Upper lobe of left lung (tissue), 6 donors: ENCODE measurements at regions not wholly inside any gene's neighbourhood (a gene's known extent, or its start where the extent isn't known, plus 50 kb on each side); places are given as distances from the start of the nearest gene placed in this dataset.

Experiments
- ATAC-seq, 2 donors: fragments of 200-7000 bp; cut with Tn5 transposase; one replicate each; pipeline ENCODE4 v1.9.1; 2022; ENCODE audit warnings: mild to moderate bottlenecking in 2 of 2, moderate library complexity in 2 of 2; ENCODE audit not compliant: low FRiP score in 2 of 2
- DNase-seq, 2 donors: peaks; one replicate each; pipeline ENCODE4 v3.0.0-alpha.2; 2019 to 2020
- H3K27ac ChIP-seq, 4 donors: fragments of 200-600 bp; sonication (generic); one replicate each; pipeline ENCODE4 v1.5.1; 2016 to 2019
- H3K27me3 ChIP-seq, 4 donors: fragments of 200-600 bp; sonication (generic); one replicate each; pipeline ENCODE4 v1.5.1; 2017 to 2019
- H3K36me3 ChIP-seq, 4 donors: fragments of 200-600 bp; sonication (generic); one replicate each; pipeline ENCODE4 v1.5.1; 2016 to 2019
- H3K4me1 ChIP-seq, 4 donors: fragments of 200-600 bp; sonication (generic); one replicate each; pipeline ENCODE4 v1.5.1; 2018 to 2019
- H3K4me3 ChIP-seq, 4 donors: fragments of 200-600 bp; sonication (generic); one replicate each; pipeline ENCODE4 v1.5.1; 2017 to 2019; ENCODE audit warnings: mild to moderate bottlenecking in 2 of 4, moderate library complexity in 1 of 4
- H3K9me3 ChIP-seq, 4 donors: fragments of 200-600 bp; sonication (generic); one replicate each; pipeline ENCODE4 v1.5.1; 2018 to 2019
- EP300 ChIP-seq, 4 donors: sonication (generic); formaldehyde crosslinking; IDR thresholded peaks; one replicate each; pipeline ENCODE4 v1.5.1; 2017; ENCODE audit warnings: antibody characterized with exemption in 4 of 4, control low read depth in 2 of 4
- POLR2A ChIP-seq, 4 donors: fragments of 450-650 bp; IDR thresholded peaks; one replicate each; pipeline ENCODE4 v1.5.1; 2016 to 2017; ENCODE audit warnings: antibody characterized with exemption in 4 of 4, mild to moderate bottlenecking in 2 of 4
- POLR2AphosphoS5 ChIP-seq, 2 donors: sonication (generic); formaldehyde crosslinking; IDR thresholded peaks; one replicate each; pipeline ENCODE4 v1.5.1; 2017; ENCODE audit warnings: antibody characterized with exemption in 2 of 2
- WGBS, 2 donors: methylation state at CpG; one replicate each; pipeline ENCODE4 v1.1.5; 2017 to 2018; 5-methylcytosine and 5-hydroxymethylcytosine counted together
- TF ChIP-seq, protein P1 (sequence below), 6 experiments: fragments of 450-650 bp in 4 of 6; fragments of 200-600 bp in 2 of 6; sonication (generic) in 2 of 6; IDR thresholded peaks; one replicate each; pipeline ENCODE4 v1.5.1; 2016 to 2019; ENCODE audit warnings: antibody characterized with exemption in 6 of 6
- donor health status: DM: no; HTN: no; CAD: no; lungs with moderate emphysema.
- donor health status: DM: no; HTN: yes; CAD: no; lungs with severe emphysema.

DNA sequence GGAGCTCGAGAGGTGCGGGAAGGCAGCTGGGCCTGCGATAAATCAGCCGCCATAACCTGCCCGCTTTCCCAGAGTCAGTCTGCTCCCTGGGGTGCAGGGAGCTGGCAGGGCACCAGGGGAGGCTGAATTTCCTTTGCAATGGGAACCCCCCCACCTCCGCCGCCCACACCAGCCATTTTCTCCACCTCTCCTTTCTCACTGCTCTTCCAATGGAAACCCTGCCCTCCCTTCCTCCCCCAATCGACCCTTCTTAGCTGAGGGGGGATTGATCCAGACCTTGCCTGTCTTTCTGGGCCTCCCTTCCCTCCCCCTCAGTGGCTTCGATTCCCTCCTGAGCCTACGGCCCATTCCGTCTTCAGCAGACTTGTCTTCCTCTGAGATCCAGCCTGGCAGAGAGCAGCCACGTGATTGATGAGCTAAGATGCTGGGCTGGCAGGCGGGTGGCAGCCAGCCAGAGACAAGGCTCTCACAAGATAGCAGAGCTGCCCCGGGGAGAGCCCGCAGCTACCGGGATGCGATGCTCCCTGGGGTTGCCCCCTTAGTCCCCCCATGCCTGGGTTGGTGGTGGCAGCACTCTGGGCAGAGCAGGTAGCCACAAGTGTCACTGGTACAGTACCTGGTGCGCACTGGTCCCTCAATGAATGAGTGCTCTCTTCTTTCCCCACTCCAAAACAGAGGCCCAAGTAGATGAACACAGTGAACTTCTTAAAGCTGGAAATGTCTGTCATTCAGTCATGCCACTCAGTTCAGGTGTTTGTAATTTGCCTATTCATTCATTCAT, 53.7 kb upstream of the FABP6 start:
- TF ChIP-seq EP300 (IDR thresholded peaks at IDR 0.05), result no peak
- 61 to 64% methylated on average over 10 to 18 of the region's 18 CpGs for WGBS, 2 donors
- Histone ChIP-seq H3K36me3 (no peaks in the 10 kb centered on the region), H3K4me3 (no peak overlapping the region), H3K27ac (no peak overlapping the region), H3K9me3 (no peaks in the 10 kb centered on the region), H3K4me1 (no peaks in the 10 kb centered on the region), H3K27me3 (no peaks in the 10 kb centered on the region)
- ATAC-seq (peak in 1 of 2 donors; percentile 30), DNase-seq (peak in 1 of 2 donors; percentile 53)

DNA sequence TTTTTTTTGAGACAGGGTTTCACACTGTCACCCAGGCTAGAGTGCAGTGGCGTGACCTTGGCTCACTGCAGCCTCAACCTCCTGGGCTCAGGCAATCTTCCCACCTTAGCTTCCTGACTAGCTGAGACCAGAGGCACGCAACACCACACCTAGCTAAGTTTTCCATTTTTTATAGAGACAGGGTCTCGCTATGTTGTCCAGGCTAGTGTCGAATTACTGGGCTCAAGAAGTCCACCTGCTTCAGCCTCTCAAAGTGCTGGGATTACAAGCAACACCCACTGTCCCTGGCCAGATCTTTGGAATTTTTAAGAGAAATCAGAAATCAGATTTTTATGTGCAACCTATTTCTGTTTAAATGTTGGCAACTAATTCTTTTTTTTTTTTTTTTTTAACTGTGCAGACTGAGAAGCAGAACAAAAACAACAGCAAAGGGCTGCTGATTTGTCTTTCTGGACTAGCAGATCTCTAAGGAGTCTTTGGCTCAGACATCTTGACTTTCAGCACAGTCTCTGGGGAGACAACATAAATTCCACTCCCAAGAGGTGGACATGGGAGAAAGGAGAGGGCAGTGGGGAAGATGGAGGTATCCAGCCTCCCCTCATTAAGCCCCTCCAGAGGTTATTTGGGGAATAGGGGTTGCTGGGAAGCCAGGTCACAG, 54.4 kb upstream of the FABP6 start:
- TF ChIP-seq POLR2A (IDR thresholded peaks at IDR 0.05) (no peak), EP300 (IDR thresholded peaks at IDR 0.05) (no peak), POLR2AphosphoS5 (IDR thresholded peaks at IDR 0.05) (no peak)
- TF ChIP-seq, protein P1, sequence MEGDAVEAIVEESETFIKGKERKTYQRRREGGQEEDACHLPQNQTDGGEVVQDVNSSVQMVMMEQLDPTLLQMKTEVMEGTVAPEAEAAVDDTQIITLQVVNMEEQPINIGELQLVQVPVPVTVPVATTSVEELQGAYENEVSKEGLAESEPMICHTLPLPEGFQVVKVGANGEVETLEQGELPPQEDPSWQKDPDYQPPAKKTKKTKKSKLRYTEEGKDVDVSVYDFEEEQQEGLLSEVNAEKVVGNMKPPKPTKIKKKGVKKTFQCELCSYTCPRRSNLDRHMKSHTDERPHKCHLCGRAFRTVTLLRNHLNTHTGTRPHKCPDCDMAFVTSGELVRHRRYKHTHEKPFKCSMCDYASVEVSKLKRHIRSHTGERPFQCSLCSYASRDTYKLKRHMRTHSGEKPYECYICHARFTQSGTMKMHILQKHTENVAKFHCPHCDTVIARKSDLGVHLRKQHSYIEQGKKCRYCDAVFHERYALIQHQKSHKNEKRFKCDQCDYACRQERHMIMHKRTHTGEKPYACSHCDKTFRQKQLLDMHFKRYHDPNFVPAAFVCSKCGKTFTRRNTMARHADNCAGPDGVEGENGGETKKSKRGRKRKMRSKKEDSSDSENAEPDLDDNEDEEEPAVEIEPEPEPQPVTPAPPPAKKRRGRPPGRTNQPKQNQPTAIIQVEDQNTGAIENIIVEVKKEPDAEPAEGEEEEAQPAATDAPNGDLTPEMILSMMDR (IDR thresholded peaks at IDR 0.05), result no peak
- WGBS, 2 donors, result 88 to 96% methylated on average over 4 of the region's 4 CpGs
- Histone ChIP-seq H3K27me3 (no peaks in the 10 kb centered on the region), H3K36me3 (no peaks in the 10 kb centered on the region), H3K4me1 (no peaks in the 10 kb centered on the region), H3K9me3 (no peaks in the 10 kb centered on the region), H3K4me3 (no peak overlapping the region), H3K27ac (no peak overlapping the region)
- ATAC-seq, result no peak
- no peak for DNase-seq

DNA sequence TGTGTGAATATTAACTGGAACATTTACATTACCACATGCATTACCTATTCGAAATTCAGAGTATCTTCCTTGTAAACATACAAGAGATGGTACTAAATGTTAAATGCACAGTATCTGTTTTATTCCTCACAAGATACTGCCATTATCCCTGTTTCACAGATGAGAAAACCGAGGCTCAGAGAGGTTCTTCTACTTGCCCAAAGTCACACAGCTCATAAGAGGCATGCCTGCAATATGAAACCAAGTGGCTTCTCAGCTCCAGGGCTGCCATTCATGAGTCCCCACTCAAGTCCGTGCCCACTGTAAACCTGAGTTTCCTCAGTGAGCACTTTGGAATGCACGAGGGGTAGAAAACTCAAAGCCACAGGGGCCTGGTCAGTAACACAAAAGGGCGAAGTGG, 55.0 kb upstream of the FABP6 start:
- Histone ChIP-seq H3K27me3 (no peaks in the 10 kb centered on the region), H3K9me3 (no peaks in the 10 kb centered on the region), H3K36me3 (no peaks in the 10 kb centered on the region), H3K4me1 (no peaks in the 10 kb centered on the region), H3K4me3 (no peak overlapping the region), H3K27ac (no peak overlapping the region)
- DNase-seq, result no peak
- WGBS, 2 donors, result 72 to 76% methylated on average over 5 of the region's 5 CpGs
- ATAC-seq, result no peak
- TF ChIP-seq POLR2AphosphoS5 (IDR thresholded peaks at IDR 0.05) (no peak), POLR2A (IDR thresholded peaks at IDR 0.05) (no peak)
- TF ChIP-seq, protein P1 (IDR thresholded peaks at IDR 0.05), result no peak

DNA sequence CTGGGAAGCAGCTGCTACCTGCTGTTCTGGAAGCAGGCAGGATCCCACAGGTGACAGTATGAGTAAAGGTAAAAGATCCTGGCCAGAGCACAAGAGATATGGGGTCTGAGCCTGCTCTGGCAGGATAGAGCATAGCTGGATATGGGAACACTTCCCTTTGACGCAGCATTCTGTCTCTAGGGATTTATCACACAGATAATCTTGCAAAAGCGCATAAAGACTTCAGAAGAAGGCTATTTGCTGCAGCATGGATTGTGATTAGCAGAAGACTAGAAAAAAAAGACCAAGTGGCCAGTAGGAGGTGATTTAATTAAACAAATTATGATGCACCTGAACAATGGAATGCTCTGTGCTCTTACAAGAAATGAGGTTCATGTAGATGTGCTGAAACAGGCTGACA, 52.4 kb upstream of the PWWP2A start:
- TF ChIP-seq, protein P1 (IDR thresholded peaks at IDR 0.05), result no peak
- no peak for TF ChIP-seq EP300 (IDR thresholded peaks at IDR 0.05)
- no peak for TF ChIP-seq POLR2A (IDR thresholded peaks at IDR 0.05)
- TF ChIP-seq POLR2AphosphoS5 (IDR thresholded peaks at IDR 0.05), result no peak
- 76 to 84% methylated on average over 2 of the region's 2 CpGs for WGBS, 2 donors
- Histone ChIP-seq H3K27ac (no peak overlapping the region), H3K36me3 (no peaks in the 10 kb centered on the region), H3K4me3 (no peak overlapping the region), H3K9me3 (no peaks in the 10 kb centered on the region), H3K4me1 (peaks cover 0 to 2% (median 0%) of the 10 kb centered on the region in 4 donors), H3K27me3 (no peaks in the 10 kb centered on the region)
- ATAC-seq (no peak), DNase-seq (no peak)

DNA sequence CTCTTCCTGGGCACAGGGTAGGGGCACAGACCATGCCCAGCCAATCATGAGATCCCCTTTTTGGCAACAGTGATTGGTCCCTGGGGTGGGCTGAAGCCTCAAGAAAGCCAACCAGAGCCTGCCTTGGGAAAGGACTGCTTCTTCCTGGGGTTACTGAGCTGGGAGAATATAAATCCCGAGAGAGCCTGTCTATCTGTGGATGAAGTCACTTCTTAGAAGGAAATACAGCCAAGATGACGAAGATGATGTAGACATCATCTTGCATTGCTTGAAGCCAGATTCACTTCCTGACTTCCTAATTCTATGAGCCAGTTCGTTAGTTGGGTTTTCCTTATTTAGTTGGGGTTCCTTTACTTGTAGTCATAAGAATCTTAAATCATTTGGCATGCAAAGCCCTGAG, 50.1 kb upstream of the PWWP2A start:
- Histone ChIP-seq H3K4me3 (no peak overlapping the region), H3K36me3 (no peaks in the 10 kb centered on the region), H3K27me3 (no peaks in the 10 kb centered on the region), H3K4me1 (peaks cover 16 to 22% (median 20%) of the 10 kb centered on the region in 4 donors), H3K9me3 (no peaks in the 10 kb centered on the region), H3K27ac (peak overlapping the region in 1 of 4 donors; percentile 33)
- DNase-seq, result no peak
- WGBS, 2 donors, result 62% methylated on average over 3 of the region's 3 CpGs
- TF ChIP-seq POLR2AphosphoS5 (IDR thresholded peaks at IDR 0.05), result no peak
- TF ChIP-seq, protein P1 (IDR thresholded peaks at IDR 0.05), result no peak
- no peak for TF ChIP-seq EP300 (IDR thresholded peaks at IDR 0.05)
- TF ChIP-seq POLR2A (IDR thresholded peaks at IDR 0.05), result no peak
- ATAC-seq, result peak in 1 of 2 donors; percentile 55
